HUES48 (cell line): ENCODE measurements at regions not wholly inside any gene's neighbourhood (a gene's known extent, or its start where the extent isn't known, plus 50 kb on each side); places are given as distances from the start of the nearest gene placed in this dataset.

Experiments used
- H3K27ac ChIP-seq: one replicate; pipeline ENCODE4 v1.7.0; 2013; ENCODE audit warnings: low read depth, low read length, inconsistent platforms
- H3K27me3 ChIP-seq: 2 replicates; pipeline ENCODE4 v1.6.1; 2013; ENCODE audit warnings: mild to moderate bottlenecking, low read length; ENCODE audit not compliant: control insufficient read depth, insufficient read depth
- H3K36me3 ChIP-seq: 2 replicates; pipeline ENCODE4 v1.6.1; 2013; ENCODE audit warnings: low read length; ENCODE audit not compliant: control insufficient read depth, insufficient read depth
- H3K4me1 ChIP-seq: 2 replicates; pipeline ENCODE4 v1.6.1; 2013; ENCODE audit warnings: mild to moderate bottlenecking, low read length; ENCODE audit not compliant: control insufficient read depth, insufficient read depth
- H3K4me3 ChIP-seq: 2 replicates; pipeline ENCODE4 v1.5.1; 2013; ENCODE audit warnings: mild to moderate bottlenecking, low read depth, low read length
- H3K9ac ChIP-seq: 2 replicates; pipeline ENCODE4 v1.6.1; 2013; ENCODE audit warnings: mild to moderate bottlenecking, low read depth, low read length, moderate library complexity
- H3K9me3 ChIP-seq: 2 replicates; pipeline ENCODE4 v1.6.1; 2013; ENCODE audit warnings: low read length; ENCODE audit not compliant: control insufficient read depth, insufficient read depth

GRCh38 chr3:21357241-21357640, 393.8 kb downstream of the ZNF385D start:
- H3K27ac ChIP-seq: no peak overlapping the region
- no peaks in the 10 kb centered on the region for H3K4me1 ChIP-seq
- H3K27me3 ChIP-seq: no peaks in the 10 kb centered on the region
- 0 out of 2 replicates have a peak, but pooled peaks cover 5% of the 10 kb centered on the region for H3K9me3 ChIP-seq
- H3K36me3 ChIP-seq: no peaks in the 10 kb centered on the region
- H3K9ac ChIP-seq: no peak overlapping the region
- H3K4me3 ChIP-seq: no peak overlapping the region

- no peaks in the 10 kb centered on the region for H3K4me1 ChIP-seq
- H3K4me3 ChIP-seq: no peak overlapping the region
- H3K9ac ChIP-seq: no peak overlapping the region
- H3K9me3 ChIP-seq: 0 out of 2 replicates have a peak, but pooled peaks cover 5% of the 10 kb centered on the region
- H3K27ac ChIP-seq: no peak overlapping the region
- no peaks in the 10 kb centered on the region for H3K27me3 ChIP-seq
- no peaks in the 10 kb centered on the region for H3K36me3 ChIP-seq
These were observed 394.6 kb downstream of the ZNF385D start for GRCh38 chr3:21356402-21356801.

- no peaks in the 10 kb centered on the region for H3K4me1 ChIP-seq
- H3K9ac ChIP-seq: no peak overlapping the region
- H3K36me3 ChIP-seq: no peaks in the 10 kb centered on the region
- no peak overlapping the region for H3K27ac ChIP-seq
- no peak overlapping the region for H3K4me3 ChIP-seq
- H3K27me3 ChIP-seq: no peaks in the 10 kb centered on the region
- H3K9me3 ChIP-seq: no peaks in the 10 kb centered on the region
These were observed 405.5 kb downstream of the ZNF385D start for GRCh38 chr3:21345382-21345976.

- H3K36me3 ChIP-seq: no peaks in the 10 kb centered on the region
- no peaks in the 10 kb centered on the region for H3K9me3 ChIP-seq
These were observed 419.2 kb downstream of the ZNF385D start for GRCh38 chr3:21331857-21332256.

DNA sequence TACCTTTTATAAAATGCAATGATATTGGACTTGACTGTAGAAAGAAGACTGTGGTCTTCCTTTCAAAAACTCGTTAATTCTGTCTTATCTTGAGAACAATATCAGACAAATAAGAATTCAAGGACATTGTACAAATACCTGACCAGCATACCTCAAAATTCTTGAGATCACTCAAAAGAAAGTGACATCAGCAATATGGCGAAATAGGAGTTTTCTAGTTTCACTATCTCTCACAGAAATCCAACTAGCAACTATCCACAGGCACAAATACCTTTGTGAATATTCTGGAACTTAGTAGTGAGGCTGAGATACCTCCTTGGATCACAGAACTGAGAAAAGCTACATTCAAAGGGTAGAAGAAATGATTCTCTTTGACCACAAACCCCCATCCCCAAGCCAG, 419.7 kb downstream of the ZNF385D start:
- Histone ChIP-seq H3K9me3 (no peaks in the 10 kb centered on the region), H3K27ac (no peak overlapping the region), H3K9ac (no peak overlapping the region), H3K36me3 (no peaks in the 10 kb centered on the region), H3K4me3 (no peak overlapping the region), H3K4me1 (peaks cover 3% of the 10 kb centered on the region; the same call in 1 of the 2 replicates), H3K27me3 (no peaks in the 10 kb centered on the region)

More at GRCh38 chr3:21331857-21332256, 419.2 kb downstream of the ZNF385D start:
- H3K27me3 ChIP-seq: no peaks in the 10 kb centered on the region
- H3K4me3 ChIP-seq: no peak overlapping the region
- no peaks in the 10 kb centered on the region for H3K4me1 ChIP-seq
- no peak overlapping the region for H3K27ac ChIP-seq
- H3K9ac ChIP-seq: no peak overlapping the region

- H3K9me3 ChIP-seq: no peaks in the 10 kb centered on the region
These were observed 420.7 kb downstream of the ZNF385D start for GRCh38 chr3:21330293-21330692.

GRCh38 chr3:21328711-21329390, 422.2 kb downstream of the ZNF385D start:
- no peak overlapping the region for H3K9ac ChIP-seq
- no peak overlapping the region for H3K27ac ChIP-seq
- no peak overlapping the region for H3K4me3 ChIP-seq
- no peaks in the 10 kb centered on the region for H3K9me3 ChIP-seq
- H3K27me3 ChIP-seq: no peaks in the 10 kb centered on the region
- H3K36me3 ChIP-seq: no peaks in the 10 kb centered on the region
- peaks cover 3% of the 10 kb centered on the region; the same call in 1 of the 2 replicates for H3K4me1 ChIP-seq

More at GRCh38 chr3:21330293-21330692, 420.7 kb downstream of the ZNF385D start:
- Histone ChIP-seq H3K27ac (no peak overlapping the region), H3K27me3 (no peaks in the 10 kb centered on the region), H3K36me3 (no peaks in the 10 kb centered on the region), H3K4me1 (peaks cover 3% of the 10 kb centered on the region; the same call in 1 of the 2 replicates), H3K4me3 (no peak overlapping the region), H3K9ac (no peak overlapping the region)

DNA sequence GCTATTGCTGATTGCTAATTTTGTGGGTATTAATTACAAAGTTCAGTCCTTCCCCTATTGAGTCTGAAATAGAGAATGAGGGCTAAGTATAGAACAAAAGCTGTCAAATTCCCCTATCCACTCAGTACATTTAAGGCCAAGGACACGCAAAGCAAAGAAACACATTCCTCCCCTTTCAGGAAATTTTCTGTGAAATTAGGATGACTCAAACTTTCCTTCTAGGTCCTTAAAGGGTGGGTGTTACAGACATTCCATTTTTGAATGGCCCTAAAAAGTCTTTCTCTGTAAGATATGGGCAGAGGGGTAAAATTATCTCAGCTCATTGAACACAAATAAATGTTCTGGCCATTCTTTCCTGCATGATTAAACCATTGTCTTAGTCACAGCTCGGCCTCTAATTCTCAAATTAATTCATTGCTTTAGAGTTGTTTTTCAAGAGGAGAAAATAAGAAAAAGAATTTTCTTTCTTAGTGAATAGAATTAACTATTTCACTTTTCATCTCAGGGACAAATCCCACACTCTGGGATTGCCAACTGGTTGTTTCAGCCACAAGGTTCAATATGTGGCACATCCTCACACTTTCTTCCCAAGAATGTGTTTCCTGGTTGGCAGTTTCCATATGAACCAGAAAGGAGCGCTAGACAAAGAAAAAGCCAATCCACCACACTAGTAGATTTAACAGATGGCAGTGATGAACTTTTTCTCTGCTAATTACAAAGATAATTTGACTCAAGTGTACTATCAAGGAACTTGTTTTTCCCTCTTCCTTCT, 424.1 kb downstream of the ZNF385D start:
- Histone ChIP-seq H3K27ac (no peak overlapping the region), H3K9ac (no peak overlapping the region), H3K27me3 (no peaks in the 10 kb centered on the region), H3K4me1 (peaks cover 3% of the 10 kb centered on the region; the same call in 1 of the 2 replicates), H3K9me3 (no peaks in the 10 kb centered on the region), H3K36me3 (no peaks in the 10 kb centered on the region), H3K4me3 (no peak overlapping the region)

DNA sequence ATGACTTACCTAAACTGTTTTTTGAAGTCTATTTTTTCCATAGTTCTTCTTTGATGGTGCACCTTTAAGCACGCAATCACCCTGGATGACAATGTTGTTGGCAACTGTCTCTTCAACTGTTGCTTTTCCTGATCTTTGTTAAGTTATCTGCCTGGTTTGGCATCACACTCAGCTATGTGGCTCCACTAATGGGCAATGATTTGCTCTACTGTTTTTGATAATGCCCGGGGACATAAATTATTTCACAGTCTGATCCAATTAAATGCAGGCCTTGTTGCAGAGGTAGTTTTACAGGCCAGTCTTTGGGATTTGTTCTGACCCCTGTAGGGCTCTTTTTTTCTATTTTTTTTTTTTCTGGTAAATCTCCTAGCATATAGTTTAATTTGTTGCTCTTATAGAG, 436.3 kb downstream of the ZNF385D start:
- Histone ChIP-seq H3K36me3 (no peaks in the 10 kb centered on the region), H3K4me3 (no peak overlapping the region), H3K4me1 (no peaks in the 10 kb centered on the region)

GRCh38 chr3:21310891-21311290, 440.1 kb downstream of the ZNF385D start:
- Histone ChIP-seq H3K27ac (no peak overlapping the region), H3K4me3 (no peak overlapping the region), H3K27me3 (no peaks in the 10 kb centered on the region), H3K9me3 (no peaks in the 10 kb centered on the region), H3K9ac (no peak overlapping the region), H3K36me3 (no peaks in the 10 kb centered on the region), H3K4me1 (no peaks in the 10 kb centered on the region)

More for the DNA sequence above, 436.3 kb downstream of the ZNF385D start:
- Histone ChIP-seq H3K9me3 (no peaks in the 10 kb centered on the region), H3K27me3 (no peaks in the 10 kb centered on the region), H3K9ac (no peak overlapping the region), H3K27ac (no peak overlapping the region)

DNA sequence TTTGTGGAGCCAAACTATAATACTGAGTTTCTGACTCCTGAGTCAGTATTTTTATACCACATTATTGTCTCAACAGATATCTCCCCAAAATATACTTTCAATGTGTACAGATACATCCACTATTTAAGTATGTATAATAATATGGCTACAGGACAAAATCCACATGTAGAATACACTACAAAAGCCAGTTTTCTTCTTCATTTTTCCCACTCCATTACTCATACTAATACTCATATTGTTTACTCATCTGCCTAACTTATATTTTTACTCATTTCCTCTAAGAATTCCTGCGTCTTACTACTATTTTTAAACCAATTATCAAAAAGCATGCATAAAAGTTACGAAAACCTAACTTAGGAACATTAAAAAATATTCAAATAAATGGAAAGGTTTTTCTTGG, 440.8 kb downstream of the ZNF385D start:
- Histone ChIP-seq H3K36me3 (no peaks in the 10 kb centered on the region), H3K4me3 (no peak overlapping the region), H3K9ac (no peak overlapping the region), H3K9me3 (no peaks in the 10 kb centered on the region), H3K27me3 (no peaks in the 10 kb centered on the region), H3K27ac (no peak overlapping the region), H3K4me1 (no peaks in the 10 kb centered on the region)
